OCI-M1 (cell line): ENCODE measurements at regions not wholly inside any gene's neighbourhood (a gene's known extent, or its start where the extent isn't known, plus 50 kb on each side); places are given as distances from the start of the nearest gene placed in this dataset.

ENCODE experiments used
- DNase-seq: peaks from one replicate; lab custom pipeline; 2025; lab: John Stamatoyannopoulos, UW

- DNase-seq = no peak
Observed at GRCh38 chr6:101212640-101213039, 180.9 kb upstream of the GRIK2 start.

DNA sequence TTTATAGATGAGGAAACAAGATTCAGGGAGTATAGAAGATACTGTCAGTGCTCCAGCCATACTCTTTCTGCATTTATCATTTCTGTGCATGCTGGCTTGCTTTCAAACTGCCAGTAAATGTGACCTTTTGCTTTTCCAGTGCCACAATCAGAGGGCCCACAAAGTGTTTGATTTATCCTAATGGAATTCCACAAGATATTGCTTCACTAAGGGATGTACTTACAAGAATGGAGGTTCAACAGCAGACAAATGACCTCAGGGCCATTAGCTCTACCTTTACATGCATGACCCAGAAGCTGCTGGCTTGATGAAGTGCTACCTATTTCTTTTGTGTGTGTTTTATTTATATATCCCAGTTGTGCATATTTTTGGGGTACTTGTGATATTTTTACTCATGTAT, 171.5 kb upstream of the GRIK2 start:
- DNase-seq = no peak

GRCh38 chr6:101224751-101225150, 168.8 kb upstream of the GRIK2 start:
- DNase-seq = peak; percentile 83

GRCh38 chr6:101226677-101227135, 166.8 kb upstream of the GRIK2 start:
- peak; percentile 34 for DNase-seq

DNA sequence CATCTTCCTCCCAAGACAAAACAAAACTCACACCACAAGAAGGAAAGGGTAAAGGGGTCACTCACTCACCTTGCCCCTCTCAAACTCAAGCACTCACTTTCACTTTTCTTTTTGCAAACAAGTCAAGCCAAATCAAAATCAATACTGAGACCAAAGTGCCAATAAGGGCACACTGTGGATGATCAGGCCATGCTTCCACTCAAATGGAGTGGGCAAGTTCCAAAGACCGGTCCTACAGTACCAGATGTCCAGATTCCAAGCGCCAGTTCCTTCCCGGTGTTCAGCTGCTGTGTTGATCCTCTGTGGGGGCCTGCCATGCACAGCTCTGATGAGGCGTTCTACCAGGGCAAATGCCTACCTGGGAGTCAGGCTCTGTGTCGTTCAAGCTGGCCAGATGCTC, 162.6 kb upstream of the GRIK2 start:
- DNase-seq = no peak

- DNase-seq = no peak
Observed at GRCh38 chr6:101231606-101232235, 161.8 kb upstream of the GRIK2 start.

GRCh38 chr6:101232961-101233360, 160.5 kb upstream of the GRIK2 start:
- no peak for DNase-seq

- DNase-seq = no peak
Observed at GRCh38 chr6:101236709-101237108, 156.8 kb upstream of the GRIK2 start.

GRCh38 chr6:101241442-101241841, 152.1 kb upstream of the GRIK2 start:
- no peak for DNase-seq

DNA sequence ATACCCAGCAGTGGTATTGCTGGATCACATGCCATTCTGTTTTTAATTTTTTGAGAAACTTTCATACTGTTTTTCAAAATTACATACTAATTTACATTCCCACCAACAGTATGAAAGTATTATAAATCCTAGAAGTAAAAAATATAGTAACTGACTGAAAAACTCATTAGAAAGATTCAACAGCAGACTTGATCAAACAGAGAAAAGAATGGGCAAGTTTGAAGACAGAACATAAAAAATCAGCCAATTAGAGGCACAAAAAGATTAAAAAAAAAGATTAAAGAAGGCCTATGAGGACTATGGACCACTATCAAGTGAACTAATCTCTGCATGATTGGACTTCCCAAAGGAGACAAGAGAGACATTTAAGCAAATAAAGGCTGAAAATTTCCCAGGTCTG, 144.0 kb upstream of the GRIK2 start:
- no peak for DNase-seq

DNA sequence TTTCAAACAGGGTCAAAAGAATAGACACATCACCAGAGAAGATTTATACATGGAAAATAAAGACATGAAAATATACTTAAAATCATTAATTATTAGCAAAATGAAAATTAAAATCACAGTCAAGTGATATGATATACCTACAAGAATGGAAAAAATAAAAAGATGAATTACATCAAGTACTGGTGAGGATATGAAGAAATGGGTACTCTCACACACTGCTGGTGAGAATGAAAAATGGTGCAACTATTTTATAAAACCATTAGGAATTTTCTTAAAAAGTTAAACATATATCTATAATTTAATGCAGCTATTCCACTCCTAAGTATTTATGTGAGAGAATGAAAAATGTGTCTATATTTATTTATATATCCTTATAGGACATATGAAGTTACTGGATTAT, 136.3 kb upstream of the GRIK2 start:
- no peak for DNase-seq

DNA sequence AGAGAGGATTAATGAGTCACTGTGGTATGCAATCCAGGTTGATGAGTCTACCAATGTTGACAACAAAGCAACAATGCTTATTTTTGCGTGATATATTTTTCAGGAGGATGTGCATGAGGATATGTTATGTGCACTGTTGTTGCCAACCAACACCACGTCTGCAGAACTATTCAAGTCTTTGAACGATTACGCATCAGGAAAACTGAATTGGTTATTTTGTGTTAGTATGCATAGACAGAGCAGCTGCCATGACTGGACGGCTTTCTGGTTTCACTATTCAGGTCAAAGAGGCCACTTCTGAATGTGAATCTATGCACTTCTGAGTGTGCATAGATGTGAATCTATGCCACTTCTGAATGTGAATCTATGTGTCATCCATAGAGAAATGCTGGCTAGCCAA, 134.0 kb upstream of the GRIK2 start:
- no peak for DNase-seq

DNA sequence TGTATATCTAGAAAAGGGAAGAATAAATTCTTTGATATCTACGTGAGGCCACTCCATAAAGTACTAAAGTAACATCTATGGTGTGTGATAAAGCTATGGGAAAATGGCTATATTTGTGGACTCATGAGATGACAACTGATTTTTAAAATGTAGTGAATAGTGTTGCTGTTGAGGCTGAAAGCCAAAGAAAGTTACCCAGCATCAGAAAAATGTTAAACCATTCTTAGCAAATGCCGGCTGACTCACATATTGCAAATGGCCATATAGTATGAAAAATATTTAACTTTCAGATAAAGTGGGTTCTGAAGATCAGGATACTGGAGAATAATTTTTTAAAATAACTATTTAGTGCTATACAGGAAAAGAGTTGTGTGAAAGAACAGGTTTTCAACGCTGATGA, 129.9 kb upstream of the GRIK2 start:
- no peak for DNase-seq

DNA sequence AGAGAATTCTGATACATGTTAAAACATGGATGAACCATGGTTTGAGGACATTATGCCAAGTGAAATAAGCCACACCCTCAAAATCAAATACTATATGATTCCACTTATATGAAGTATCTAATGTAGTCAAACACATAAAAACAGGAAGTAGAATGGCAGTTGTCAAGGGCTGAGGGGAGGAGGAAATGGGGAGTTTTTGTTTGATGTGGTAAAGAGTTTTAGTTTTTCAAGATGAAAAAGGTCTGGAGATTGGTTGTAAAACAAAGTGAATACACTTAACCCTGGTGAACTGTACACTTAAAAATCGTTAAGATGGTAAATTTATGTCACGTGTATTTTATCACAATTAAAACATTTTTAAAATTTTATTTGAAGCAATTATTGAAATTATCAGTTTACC, 127.4 kb upstream of the GRIK2 start:
- DNase-seq = peak; percentile 79

GRCh38 chr6:101268541-101268940, 125.0 kb upstream of the GRIK2 start:
- no peak for DNase-seq

DNA sequence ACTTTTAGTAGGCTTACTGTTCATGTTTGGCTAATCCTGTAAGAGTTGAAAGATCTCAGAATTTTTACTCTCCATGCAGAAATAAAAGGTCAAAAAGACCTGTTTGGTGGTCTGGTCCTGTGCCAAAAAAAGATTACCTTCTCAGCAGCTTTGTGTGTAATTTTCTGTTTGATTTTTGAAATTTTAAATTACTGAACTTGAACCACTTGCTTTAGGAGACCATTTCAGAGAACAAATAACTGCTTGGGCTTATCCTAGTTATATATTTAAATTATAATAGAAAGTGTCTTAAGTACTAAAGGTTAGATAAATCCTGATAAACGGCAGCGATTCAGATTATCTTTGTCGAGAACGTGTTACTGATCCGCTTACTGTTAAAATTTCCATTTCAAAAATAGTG, 118.3 kb upstream of the GRIK2 start:
- DNase-seq = no peak

DNA sequence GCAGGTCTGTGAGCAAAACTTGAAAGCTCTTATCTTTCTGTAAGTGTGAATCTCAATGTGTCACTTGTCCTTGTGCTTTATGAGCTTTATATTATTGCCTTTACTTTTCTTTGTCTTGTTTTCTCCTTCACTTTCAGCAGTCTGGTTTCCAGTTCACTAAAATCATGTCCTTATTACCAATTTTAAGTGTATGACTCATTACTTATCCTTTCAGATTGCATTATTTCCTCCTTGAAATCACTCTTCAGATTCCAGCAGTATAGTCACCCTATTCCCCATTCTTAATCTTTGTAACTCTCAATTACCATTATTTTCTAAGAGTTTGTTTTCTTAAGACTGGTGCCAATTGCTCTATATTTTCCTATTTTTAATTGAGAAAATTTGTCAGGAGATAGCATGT, 117.4 kb upstream of the GRIK2 start:
- DNase-seq = no peak

DNA sequence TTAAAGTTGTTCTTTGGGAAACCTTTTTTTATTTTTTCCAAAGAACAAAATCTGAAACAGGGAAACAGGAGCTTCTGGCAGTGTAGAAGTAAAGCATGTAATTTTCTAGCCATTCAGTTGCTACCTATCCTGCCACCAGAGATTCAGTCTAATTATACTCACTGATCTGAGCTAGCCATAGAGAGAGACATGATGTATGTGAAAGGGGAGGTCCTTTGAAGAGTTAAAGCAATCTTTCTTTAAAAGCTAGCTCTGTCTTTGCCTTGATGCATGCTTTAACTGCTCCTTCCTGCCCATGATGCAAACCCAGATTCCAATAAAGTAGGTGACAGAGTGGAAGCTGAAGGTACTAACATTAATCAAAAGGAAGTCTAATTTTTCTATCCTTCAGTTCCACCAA, 114.1 kb upstream of the GRIK2 start:
- no peak for DNase-seq

- no peak for DNase-seq
Observed at GRCh38 chr6:101281266-101281665, 112.2 kb upstream of the GRIK2 start.

DNA sequence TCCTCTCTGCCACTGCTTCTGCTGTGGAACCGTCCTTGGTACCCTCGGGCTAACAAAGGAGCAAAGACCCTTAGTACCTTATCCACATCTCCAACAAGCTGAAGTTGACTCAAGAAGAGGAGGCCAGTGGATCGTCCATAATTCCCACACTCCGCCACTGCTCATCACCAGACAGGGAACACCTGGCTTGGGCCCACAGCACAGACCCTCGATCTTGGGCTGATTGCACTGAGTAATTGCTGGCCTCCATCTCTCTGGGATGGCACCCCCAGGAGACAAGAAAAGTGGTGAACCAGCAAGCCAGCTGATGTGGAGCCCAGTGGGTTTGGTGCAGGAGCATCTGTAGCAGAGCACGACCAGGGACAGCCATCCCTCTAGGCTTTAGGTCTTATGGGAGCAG, 109.4 kb upstream of the GRIK2 start:
- no peak for DNase-seq

- no peak for DNase-seq
Observed at GRCh38 chr6:101286146-101286545, 107.4 kb upstream of the GRIK2 start.

- no peak for DNase-seq
Observed at GRCh38 chr6:101290346-101290745, 103.2 kb upstream of the GRIK2 start.

GRCh38 chr6:101294051-101294638, 99.4 kb upstream of the GRIK2 start:
- no peak for DNase-seq

GRCh38 chr6:101294676-101295075, 98.8 kb upstream of the GRIK2 start:
- DNase-seq = no peak
